AG08395 (cell line): ENCODE measurements at regions not wholly inside any gene's neighbourhood (a gene's known extent, or its start where the extent isn't known, plus 50 kb on each side); places are given as distances from the start of the nearest gene placed in this dataset.

ENCODE experiments used
- DNase-seq: peaks from one replicate; pipeline ENCODE4 v3.0.0; 2012; ENCODE audit warnings: mixed read lengths, low spot score

DNA sequence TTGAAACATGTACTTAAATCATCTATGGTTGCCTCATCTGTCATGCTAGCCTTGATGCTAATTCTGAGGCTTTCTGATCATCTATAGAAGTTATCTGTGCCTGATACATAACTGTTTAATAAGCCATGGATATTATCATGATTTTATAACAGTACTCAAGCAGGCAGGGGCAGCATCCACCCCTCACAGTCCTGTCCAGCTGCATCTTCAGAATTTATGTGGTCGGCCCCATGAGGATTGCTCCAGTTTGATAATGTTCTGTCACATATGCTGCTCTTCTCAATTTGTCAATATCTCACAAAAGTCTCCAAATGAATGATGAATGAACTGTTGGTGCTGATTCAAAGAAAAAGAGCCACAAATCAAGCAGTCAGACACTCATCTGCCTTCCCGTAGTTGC lies 335.1 kb upstream of the POM121L12 start:
- no peak for DNase-seq

DNA sequence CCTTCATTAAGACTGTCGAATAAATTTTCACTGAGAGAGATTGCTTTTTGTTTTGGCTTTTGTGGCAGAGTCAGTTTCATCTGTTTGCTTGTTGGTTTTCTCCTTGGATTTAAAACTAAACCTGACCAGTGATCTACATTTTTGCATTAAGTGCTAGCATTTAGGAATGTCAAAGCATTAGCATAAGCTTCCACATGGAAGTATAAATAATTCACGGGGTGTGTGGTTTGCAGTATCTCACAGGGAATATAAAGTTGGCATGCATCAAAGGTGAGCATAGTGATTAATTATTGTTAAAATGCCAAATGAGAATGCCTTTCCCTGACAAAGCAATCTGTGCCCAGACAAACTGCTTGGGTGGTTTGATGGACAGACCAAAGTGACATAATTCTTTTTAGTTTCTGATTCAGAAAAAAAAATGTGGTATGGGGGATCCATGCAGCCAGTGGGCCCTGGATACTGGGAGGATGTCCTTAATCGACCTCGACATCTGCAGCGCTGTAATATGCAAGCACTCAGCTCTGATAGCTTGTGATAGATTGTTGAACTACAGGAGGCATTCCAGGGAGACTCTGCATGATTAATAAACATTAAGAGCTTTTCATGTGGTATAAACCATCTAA lies 339.3 kb upstream of the POM121L12 start:
- no peak for DNase-seq

DNA sequence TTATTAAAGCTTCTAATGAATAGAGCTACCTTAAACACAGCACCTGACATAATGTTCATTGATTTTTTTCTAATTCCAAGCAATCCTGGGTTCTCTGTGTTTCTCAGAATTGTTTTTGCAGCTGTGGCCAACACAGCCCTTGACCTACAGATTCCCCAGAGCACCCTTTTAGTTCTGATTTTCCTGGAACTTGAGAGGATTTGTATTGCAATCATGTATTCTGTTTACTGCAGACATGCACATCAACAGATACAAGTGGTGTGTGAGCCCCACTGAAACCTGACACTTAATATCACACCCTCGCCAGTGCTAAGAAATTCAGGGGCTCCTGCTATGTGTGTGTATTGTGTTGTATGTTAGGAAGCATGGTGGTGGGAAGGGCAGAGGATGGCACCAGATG lies 344.2 kb upstream of the POM121L12 start:
- no peak for DNase-seq

DNA sequence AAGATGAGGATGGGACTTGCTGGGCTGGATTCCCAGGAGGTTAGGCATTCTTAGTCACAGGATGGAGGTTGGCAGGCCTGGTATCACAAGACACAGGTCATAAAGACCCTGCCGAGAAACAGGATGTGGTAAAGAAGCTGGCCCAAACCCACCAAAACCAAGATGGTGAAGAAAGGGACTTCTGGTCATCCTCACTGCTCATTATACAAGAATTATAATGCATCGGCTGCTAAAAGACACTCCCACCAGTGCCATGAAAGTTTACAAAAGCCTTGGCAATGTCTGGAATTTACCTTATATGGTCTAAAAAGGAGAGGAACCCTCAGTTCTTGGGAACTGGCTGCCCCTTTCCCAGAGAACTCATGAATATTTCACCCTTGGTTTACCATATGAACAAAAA lies 345.5 kb upstream of the POM121L12 start:
- DNase-seq, result no peak

DNA sequence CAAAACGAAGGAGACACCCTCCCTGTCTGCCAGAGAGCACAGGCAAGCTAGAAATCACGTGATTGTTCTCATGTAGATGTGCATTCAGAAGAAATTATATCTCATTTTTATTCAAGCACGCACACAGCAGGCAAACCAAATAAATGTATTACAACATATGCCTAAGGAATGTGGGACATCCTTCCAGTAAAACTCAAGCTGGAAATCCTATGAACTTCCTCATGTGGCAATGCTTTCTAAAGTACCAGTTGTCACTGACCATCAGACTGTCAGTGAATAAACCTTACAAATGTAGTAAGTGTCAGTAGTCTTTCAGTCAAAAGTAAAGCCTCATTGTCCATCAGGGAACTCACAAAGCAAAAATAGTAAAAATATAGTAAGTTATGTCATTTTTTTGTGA lies 350.1 kb upstream of the POM121L12 start:
- DNase-seq, result no peak

DNA sequence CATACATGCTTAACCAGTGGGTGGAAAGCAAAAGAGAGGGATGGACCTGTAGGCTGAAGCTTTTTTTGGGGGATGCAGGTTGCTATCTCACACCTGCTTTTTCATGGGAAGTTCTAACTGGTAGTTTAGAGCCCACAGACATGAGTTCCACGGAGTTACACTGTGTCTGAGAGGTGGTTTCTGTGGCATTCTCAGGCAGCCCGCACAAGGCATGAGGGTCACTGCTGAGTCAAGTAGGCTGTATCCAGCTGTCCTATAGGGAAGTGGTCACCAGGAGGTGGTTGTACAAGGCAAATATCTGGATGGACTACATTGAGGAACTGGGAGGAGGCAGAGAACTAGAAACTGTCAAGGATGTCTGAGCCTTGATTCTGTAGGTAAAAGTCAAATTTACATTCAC lies 351.0 kb upstream of the POM121L12 start:
- DNase-seq, result no peak

DNA sequence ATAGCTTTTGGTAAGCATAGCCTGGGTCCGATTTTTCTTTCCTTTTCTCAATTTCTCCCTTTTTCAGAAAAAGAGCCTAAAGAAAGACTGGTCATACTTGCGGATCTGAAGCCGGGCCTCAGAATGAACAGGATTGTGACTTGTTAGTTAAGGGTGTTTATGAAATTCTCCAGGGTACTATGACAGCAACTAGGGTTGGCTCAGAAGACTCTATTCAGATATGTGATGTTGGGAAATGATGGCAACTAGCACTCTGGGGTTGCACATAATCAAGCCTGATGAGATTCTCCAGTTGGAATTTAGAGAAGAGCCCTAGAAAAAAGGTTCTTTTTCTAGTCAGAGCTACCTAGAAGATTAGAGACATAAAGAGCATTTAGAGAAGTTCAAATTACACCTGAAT lies 352.4 kb upstream of the POM121L12 start:
- DNase-seq, result no peak

DNA sequence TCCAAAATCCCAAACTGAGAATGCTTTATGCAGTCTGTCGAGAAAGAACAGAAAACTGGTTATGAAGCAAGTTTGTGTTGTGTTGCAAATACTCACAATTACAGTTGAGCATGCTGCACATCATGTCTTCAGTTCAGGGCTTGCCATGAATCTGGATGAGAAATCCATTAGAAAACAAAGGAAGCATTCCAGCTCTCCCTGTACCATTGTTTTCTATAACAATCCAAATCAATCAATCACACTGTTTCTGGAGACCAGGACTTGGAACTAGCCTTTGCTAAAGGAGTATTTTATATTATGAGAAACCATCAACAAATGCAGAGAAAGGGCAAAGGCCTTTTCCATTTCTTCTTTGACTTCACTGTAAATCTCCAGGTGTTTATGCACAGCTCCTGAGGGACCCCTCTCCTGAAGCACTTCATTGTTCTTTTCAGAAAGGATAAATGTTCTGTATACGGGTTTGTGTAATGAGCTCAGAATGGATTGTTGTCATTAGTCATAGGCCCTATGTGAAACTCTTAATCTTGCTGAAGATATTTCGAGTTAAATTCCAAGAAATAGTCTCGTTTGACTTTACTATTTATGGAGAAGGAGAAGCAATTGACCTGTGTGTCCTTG lies 364.7 kb upstream of the POM121L12 start:
- DNase-seq, result no peak

DNA sequence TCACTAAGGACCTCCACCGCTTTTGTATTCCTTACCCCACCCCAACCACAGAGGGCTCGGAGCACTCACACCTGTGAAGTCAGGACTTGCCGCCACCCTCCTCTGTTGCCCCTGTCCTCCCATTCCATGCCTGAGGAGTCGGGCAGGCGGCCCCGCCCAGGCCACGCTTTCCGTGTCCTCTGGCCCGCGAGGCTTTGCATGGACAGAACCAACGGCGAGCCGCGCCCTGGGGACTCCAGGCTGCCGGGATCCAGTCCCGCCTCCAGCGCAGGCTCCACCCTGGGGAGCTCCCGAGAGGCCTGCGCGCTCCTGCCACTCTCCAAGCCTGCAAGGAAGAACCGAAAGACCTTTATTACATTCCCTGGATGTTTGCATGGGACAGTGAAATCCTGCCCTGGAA lies 366.4 kb upstream of the POM121L12 start:
- DNase-seq, result no peak

DNA sequence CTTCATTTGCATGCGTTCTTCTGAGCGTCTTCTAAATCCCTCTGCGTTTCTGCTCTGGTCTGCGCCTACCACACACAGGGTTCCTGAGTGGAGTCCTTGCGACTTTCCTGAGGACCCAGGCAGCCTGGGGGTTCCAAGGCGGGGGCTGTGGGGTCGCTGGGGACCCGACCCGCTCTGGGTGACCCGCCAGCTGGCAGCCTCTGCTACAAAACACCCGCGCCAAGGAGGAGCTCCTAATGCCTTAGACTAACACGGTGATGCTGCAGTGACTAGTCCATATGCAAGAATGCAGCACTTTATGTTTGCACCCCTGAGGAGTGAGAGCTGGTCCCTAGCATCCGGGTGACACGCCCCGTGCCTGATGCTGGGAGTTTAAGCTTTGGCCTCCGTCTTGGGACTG lies 367.0 kb upstream of the POM121L12 start:
- no peak for DNase-seq

DNA sequence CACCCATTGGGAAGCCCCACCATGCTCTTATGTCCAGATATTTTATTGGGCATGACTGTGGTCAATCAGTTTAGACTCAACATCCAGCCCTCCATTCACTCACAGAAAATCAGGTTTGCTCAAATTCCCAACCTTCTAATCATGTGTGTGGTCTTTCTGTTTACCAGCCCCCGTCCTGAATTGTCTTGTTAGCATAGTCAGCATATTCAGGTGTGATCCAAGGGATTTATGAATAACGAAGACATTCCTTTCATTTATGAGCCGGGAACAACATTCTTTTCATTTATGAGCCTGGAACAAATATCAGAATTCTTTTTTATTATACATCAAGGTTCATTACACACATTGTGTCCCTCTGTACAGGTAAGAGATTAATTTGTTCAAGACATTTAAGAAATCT lies 376.3 kb upstream of the POM121L12 start:
- no peak for DNase-seq

DNA sequence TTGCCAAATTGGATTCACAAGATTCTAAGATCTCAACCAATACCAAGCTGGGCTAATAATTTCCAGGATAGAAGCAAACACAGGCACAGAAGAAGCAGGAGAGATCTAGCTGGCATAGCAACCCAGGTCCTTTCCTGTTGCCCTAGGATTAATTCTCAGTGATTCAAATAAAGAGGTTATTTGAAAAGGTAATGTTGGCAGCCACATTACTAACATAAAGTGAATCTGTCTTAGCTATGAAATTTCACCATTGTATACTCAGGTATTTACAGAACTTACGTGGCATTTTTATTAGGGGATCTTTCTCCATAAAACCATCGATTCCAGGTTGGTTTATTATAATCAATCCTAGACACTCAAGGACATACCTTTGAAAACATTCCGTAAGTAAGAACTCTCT lies 379.3 kb upstream of the POM121L12 start:
- no peak for DNase-seq

DNA sequence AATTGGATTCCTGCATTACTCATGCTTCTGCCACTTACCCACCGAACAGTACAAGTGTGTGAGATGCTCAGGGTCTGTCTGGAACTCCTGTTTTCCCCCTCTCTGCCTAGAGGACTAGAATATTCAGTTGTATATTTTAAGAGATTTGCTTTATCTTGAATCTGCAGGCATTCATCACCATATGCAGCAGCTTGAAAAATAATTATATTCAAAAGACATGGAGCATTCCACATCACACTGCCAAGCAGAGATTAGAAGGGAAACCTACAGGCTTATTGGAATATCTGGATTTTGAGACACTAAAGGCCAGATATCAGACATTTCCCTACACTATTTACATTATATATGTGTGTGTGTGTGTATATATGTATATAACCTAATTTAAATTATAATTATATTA lies 382.8 kb upstream of the POM121L12 start:
- no peak for DNase-seq

DNA sequence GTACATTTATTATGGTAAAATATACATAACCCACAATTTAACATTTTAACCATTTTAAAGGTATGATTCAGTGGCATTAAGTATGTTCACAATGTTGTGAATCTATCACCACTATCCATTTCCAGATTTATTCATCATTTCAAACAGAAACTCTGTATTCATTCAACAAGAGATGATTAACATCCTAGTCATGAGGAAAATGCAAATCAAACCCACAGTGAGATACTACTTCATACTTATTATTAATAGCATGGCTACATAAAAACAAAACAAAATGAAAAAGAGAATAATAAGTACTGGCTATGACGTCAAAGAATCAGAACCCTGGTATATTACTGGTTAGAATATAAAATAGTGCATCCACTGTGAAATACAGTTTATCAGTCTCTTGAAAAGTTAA lies 386.6 kb upstream of the POM121L12 start:
- DNase-seq, result no peak

DNA sequence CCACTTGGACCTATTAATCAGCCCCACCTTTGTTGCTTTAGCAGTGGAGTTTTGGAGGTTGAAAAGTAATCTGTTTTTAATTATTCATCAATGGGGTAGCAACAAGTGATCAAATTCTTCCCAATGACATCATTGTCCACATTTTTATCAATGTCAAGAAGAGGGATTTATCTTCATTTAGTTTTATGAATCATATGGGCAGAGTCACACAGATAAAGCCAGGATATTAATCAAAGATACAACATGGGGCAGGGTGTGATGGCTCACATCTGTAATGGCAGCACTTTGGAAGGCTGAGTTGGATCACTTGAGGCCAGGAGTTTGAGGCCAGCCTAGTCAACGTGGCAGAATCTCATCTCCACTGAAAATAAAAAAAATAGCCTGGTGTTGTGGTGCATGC lies 388.4 kb upstream of the POM121L12 start:
- no peak for DNase-seq

DNA sequence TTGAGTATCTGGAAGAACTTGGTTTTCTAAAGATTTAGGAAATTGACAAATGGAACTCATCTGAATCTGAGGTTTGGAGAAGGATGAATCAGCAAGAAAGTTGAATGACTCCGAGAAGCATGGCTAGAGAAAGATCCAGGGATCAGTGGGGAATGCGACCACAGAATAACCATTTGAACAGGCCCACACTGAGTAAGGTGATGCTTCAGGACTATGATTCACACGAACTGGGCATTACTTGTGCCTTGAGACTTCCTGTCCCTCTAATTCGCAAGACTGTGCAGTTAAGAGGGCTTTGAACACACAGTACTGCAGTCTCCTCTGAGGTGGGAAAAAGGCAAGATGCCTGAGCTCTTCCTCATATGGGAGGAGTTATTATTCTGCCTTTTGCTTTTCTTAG lies 395.5 kb upstream of the POM121L12 start:
- DNase-seq, result no peak

DNA sequence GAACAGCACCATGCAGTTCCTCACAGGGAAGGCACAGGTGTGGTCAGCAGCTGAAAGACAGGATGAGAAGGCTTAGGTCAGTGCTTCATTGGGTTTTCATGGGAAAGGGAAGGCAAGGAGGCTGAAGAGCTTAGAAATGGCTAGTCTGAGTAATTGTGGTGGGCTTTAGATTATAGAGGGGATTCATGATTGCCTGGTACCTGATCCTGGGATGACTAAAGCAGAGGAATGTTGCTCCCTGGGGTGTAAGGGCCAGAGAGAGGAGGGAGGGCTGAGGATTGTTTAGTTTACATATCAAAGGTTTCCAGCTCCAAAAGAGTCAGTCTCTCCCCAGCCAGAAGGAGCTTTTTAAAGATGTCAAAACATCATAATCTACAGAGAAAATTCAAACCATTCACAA lies 396.3 kb upstream of the POM121L12 start:
- DNase-seq, result no peak

DNA sequence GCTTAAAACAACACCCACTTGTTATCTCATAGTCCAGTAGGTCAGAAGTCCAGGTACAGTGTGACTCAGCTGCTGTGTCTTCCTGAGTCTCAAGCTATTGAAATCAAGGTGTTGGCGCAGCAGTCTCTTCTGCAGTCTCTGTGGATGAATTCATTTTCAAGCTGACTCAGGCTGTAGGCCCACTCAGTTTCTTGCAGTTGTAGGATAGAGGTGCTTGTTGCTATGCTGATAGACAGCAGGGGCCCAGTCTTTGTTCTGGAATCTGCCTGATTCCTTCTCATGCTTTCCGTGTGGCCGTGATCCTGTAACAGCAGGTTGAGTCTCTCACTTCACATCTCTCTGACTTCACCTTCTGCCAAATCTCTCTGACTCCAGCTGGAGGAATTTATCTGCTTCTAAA lies 400.4 kb upstream of the POM121L12 start:
- no peak for DNase-seq

DNA sequence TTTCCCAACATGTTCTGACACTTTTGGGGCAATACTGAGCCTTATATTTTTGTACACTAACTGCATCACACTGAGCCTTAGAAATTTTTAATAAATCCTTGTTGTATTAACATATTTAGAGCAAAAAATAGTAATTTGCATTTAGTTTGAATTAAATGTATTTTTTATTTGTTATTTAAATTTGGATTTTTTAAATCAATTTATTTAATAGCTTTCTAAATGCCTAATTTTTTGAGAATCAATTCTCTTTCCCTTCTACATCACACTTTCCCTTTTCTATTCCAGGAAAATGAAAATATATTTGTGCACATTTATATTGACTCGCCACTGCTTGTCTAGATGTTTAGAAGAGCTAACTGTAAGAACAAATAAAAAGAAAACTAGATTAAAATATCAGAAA lies 414.6 kb upstream of the POM121L12 start:
- no peak for DNase-seq

DNA sequence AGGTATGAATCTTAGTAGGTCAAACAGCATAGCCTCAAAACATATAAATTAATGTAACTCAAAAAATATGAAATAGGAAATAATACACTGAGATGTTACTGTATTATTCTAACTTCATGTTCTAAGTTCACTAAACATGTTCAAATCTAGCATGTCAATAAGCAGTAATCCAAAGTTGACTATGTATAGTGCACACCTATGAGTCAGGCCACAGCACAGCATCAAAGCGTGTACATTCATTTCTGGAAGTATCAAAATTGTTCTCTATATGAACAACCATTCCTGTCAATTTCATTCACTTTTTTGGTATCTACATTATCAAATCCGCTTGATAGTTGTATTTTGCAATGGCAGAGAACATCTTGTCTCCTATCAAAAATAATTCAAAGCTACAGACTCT lies 418.9 kb upstream of the POM121L12 start:
- no peak for DNase-seq

DNA sequence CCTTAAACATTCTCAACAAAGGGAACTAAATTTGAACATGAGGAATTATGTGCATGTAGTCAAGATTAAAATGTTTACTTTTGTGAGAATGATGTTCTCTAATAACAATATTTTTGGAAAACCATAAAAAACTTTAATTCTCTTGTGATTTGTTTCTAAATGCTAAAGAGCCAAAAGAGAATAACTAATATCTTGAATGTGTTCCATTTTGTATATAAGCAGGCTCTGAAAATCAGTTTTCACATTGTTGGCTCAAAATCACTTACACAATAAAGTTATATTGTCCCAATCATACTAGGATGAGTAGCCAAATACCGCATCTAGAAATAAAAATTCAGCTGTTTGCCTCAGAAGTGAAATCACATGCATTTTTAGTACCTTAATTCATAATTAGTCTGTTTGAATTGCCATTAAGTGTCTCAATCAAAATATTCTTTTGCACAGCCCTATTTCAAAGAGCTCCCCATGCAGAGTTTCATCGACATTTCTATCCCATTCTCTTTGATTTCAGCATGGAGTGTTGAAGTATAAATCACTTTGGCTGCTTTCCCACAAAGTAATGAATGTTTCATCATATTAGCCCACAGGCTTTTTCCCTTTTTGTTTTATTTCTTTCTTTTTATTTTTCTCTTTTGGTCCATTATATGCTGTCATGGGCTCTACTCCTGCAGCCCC lies 420.3 kb upstream of the POM121L12 start:
- DNase-seq, result no peak

DNA sequence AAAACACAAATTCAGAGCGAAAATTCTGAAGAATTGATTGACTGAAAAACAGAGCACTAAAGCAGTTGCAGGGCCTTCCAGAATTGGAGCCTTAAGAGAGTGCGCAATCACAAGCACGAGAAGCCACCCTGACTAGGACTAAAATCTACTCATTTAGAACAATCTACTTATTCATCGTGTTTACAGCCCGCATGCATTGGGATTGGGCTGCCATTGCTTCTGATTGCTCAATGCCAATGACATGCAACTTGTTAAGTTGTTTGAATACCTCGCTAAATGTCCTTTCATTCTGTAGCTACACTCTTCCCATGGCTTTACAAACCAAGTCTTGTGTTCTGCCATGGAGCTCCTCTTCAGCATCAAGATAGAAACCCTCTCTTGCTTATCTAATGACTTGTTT lies 425.9 kb upstream of the POM121L12 start:
- DNase-seq, result no peak

DNA sequence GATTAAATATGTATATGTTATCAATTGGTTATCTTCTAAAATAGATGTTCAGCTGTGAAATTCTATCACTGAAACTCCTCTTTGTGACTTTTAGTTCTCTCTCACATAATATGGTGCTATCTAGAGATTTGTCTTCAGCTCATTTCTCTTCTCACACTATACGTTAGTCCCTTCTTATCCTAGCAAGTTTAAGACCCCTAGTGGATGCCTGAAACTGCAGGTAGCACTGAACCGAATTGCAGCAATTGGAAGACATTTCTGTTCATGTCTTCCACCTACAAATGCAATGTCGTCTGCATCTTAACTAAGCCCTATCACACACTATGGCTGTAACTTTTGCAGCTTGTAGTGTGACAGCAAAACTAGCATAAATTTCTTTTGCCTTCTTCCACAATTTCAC lies 442.7 kb upstream of the POM121L12 start:
- DNase-seq, result no peak

DNA sequence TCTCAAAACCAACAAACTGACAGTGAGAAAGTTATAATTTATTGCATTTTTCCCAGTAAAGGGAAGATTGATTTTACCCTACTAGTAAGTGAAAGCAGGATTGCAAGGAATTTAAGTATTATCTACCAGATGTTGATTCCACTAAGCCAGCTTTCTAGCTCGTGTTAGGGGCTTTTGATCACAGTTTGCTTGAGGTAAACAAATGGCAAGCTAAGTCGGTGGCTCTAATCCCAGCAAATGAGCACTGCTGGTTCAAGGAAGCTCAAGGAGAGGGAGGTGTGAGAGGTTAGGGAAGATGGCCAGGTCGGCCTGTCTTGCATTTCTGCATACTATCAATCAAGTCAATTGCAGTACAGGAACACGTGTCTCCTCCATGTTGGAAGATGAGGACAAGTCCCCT lies 448.7 kb upstream of the POM121L12 start:
- DNase-seq, result no peak
